ENCODE measurements at regions not wholly inside any gene's neighbourhood (a gene's known extent, or its start where the extent isn't known, plus 50 kb on each side); places are given as distances from the start of the nearest gene placed in this dataset.

DNA sequence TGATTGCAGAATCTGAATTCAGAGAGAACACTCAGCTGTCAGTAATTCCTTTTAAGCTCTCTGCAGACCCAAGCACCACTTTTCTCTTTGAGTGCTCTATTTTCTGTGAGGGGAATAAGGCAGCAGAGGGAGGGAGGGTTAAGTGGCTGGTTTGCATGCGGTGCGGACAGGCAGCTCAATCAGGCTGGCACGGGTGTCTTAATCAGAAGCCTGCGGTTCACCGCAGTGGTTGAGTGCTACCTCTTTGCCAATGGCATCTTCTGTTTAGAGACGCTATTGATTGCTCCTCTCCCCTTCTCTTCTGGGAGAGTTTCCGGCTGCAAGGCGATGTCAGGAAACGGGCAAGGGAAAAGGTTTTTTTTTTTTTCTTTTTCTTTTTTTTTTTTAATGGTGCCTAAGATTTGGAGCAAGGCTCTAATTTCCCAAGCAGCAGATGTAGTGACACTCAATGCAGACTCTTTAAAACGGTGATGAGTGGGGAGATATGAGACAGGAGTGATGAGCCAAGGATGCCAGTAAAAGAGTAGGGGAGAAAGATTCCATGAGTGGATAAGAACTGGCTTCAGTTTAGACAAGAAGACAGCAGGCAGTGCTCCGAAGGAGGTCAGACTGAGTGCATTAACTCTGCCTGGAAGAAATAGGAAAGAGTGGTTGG is 533.7 kb upstream of the SEL1L start:
- Histone ChIP-seq H3K36me3 (ENCODE audit: control insufficient read depth, insufficient read depth, low read length) (no peaks in the 10 kb centered on the region), H3K27ac (ENCODE audit: low read length) (no peak overlapping the region), H3K4me3 (ENCODE audit: low read depth in 2 of 2, low read length in 2 of 2) (no peak overlapping the region), H3K9me3 (ENCODE audit: control insufficient read depth, insufficient read depth, low read depth, low read length) (no peaks in the 10 kb centered on the region), H3K27me3 (ENCODE audit: control insufficient read depth, insufficient read depth, low read length) (no peaks in the 10 kb centered on the region), H3K4me1 (ENCODE audit: control insufficient read depth, insufficient read depth, low read length) (no peaks in the 10 kb centered on the region)
- BruUV-seq (replicated peaks) = no TSS peak
- intact Hi-C loops (cut with micrococcal nuclease; ENCODE audit: unreplicated experiment) (no loop called here), in situ Hi-C loops (cut with HindIII; ENCODE audit: low pct_unique_long_range_greater_than_20kb, low sequenced_read_pairs) (no loop called here)
- ChIA-PET CTCF (no interaction called here), POLR2A (no interaction called here)
- no peak for ATAC-seq
- TF ChIP-seq POLR2AphosphoS5 (IDR thresholded peaks at IDR 0.05; ENCODE audit: low read depth, low read length) (no peak), SIN3A (IDR thresholded peaks at IDR 0.05; ENCODE audit: borderline replicate concordance, insufficient read depth, low read depth, low read length) (no peak), TCF7L2 (IDR thresholded peaks at IDR 0.05; ENCODE audit: low read depth, low read length) (no peak)
- TF ChIP-seq, protein P1, sequence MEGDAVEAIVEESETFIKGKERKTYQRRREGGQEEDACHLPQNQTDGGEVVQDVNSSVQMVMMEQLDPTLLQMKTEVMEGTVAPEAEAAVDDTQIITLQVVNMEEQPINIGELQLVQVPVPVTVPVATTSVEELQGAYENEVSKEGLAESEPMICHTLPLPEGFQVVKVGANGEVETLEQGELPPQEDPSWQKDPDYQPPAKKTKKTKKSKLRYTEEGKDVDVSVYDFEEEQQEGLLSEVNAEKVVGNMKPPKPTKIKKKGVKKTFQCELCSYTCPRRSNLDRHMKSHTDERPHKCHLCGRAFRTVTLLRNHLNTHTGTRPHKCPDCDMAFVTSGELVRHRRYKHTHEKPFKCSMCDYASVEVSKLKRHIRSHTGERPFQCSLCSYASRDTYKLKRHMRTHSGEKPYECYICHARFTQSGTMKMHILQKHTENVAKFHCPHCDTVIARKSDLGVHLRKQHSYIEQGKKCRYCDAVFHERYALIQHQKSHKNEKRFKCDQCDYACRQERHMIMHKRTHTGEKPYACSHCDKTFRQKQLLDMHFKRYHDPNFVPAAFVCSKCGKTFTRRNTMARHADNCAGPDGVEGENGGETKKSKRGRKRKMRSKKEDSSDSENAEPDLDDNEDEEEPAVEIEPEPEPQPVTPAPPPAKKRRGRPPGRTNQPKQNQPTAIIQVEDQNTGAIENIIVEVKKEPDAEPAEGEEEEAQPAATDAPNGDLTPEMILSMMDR (IDR thresholded peaks at IDR 0.05) = no peak
- TF ChIP-seq, protein P2, sequence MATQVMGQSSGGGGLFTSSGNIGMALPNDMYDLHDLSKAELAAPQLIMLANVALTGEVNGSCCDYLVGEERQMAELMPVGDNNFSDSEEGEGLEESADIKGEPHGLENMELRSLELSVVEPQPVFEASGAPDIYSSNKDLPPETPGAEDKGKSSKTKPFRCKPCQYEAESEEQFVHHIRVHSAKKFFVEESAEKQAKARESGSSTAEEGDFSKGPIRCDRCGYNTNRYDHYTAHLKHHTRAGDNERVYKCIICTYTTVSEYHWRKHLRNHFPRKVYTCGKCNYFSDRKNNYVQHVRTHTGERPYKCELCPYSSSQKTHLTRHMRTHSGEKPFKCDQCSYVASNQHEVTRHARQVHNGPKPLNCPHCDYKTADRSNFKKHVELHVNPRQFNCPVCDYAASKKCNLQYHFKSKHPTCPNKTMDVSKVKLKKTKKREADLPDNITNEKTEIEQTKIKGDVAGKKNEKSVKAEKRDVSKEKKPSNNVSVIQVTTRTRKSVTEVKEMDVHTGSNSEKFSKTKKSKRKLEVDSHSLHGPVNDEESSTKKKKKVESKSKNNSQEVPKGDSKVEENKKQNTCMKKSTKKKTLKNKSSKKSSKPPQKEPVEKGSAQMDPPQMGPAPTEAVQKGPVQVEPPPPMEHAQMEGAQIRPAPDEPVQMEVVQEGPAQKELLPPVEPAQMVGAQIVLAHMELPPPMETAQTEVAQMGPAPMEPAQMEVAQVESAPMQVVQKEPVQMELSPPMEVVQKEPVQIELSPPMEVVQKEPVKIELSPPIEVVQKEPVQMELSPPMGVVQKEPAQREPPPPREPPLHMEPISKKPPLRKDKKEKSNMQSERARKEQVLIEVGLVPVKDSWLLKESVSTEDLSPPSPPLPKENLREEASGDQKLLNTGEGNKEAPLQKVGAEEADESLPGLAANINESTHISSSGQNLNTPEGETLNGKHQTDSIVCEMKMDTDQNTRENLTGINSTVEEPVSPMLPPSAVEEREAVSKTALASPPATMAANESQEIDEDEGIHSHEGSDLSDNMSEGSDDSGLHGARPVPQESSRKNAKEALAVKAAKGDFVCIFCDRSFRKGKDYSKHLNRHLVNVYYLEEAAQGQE (IDR thresholded peaks at IDR 0.05; ENCODE audit: insufficient read depth in 1 of 2, low read depth in 2 of 2, low read length in 1 of 2) = no peak
- no peak for DNase-seq (ENCODE audit: low read depth, low spot score)

DNA sequence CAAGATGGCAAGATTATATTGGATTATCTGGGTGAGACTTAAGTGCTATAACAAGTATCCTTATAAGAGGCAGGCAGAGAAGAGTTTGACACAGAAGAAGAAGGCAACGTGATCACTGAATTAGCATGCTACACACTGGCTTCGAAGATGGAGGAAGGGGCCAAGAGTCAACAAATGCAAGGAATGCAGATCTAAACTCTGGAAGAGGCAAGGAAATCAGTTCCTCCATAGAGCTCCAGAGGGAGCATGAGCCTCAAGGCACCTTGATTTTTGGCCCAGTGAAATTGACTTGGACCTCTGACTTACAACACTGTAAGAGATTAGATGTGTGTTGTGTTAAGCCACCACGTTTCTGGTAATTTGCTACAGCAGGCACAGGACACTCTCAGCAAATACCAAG is 536.4 kb upstream of the SEL1L start:
- Histone ChIP-seq H3K4me1 (ENCODE audit: control insufficient read depth, insufficient read depth, low read length) (no peaks in the 10 kb centered on the region), H3K36me3 (ENCODE audit: control insufficient read depth, insufficient read depth, low read length) (no peaks in the 10 kb centered on the region), H3K27me3 (ENCODE audit: control insufficient read depth, insufficient read depth, low read length) (no peaks in the 10 kb centered on the region), H3K4me3 (ENCODE audit: low read depth in 2 of 2, low read length in 2 of 2) (no peak overlapping the region), H3K27ac (ENCODE audit: low read length) (no peak overlapping the region), H3K9me3 (ENCODE audit: control insufficient read depth, insufficient read depth, low read depth, low read length) (no peaks in the 10 kb centered on the region)
- intact Hi-C loops (cut with micrococcal nuclease; ENCODE audit: unreplicated experiment) = no loop called here
- CTCF ChIA-PET = no interaction called here
- DNase-seq (ENCODE audit: low read depth, low spot score) = no peak
- POLR2A ChIA-PET = no interaction called here
- TF ChIP-seq, protein P1 (IDR thresholded peaks at IDR 0.05) = no peak
- TF ChIP-seq, protein P2 (IDR thresholded peaks at IDR 0.05; ENCODE audit: insufficient read depth in 1 of 2, low read depth in 2 of 2, low read length in 1 of 2) = no peak
- no peak for TF ChIP-seq POLR2AphosphoS5 (IDR thresholded peaks at IDR 0.05; ENCODE audit: low read depth, low read length)
- TF ChIP-seq TCF7L2 (IDR thresholded peaks at IDR 0.05; ENCODE audit: low read depth, low read length) = no peak
- no peak for TF ChIP-seq SIN3A (IDR thresholded peaks at IDR 0.05; ENCODE audit: borderline replicate concordance, insufficient read depth, low read depth, low read length)
- no peak for ATAC-seq
- in situ Hi-C loops (cut with HindIII; ENCODE audit: low pct_unique_long_range_greater_than_20kb, low sequenced_read_pairs) = no loop called here
- no TSS peak for BruUV-seq (replicated peaks)
